ENCODE measurements at regions not wholly inside any gene's neighbourhood (a gene's known extent, or its start where the extent isn't known, plus 50 kb on each side); places are given as distances from the start of the nearest gene placed in this dataset.

- TF ChIP-seq CTCF (IDR thresholded peaks at IDR 0.05; ENCODE audit: low read depth, low read length) (no peak), EZH2phosphoT487 (IDR thresholded peaks at IDR 0.05; ENCODE audit: low read depth) (no peak)
These were observed 621.6 kb downstream of the IQCM start for GRCh38 chr4:149194061-149194460.

Data from OCI-LY3 (cell line).